Transverse colon (tissue), 4 donors: ENCODE measurements at regions not wholly inside any gene's neighbourhood (a gene's known extent, or its start where the extent isn't known, plus 50 kb on each side); places are given as distances from the start of the nearest gene placed in this dataset.

Experiments
- DNase-seq: peaks from one replicate; pipeline ENCODE4 v3.0.0-alpha.2; 2019
- H3K27ac ChIP-seq, 4 donors: fragments of 200-600 bp; sonication (generic); 2 replicates each; pipeline ENCODE4 v1.5.1; 2016 to 2018; ENCODE audit warnings: inconsistent platforms in 4 of 4
- H3K27me3 ChIP-seq: fragments of 200-600 bp; sonication (generic); 2 replicates; pipeline ENCODE4 v1.5.1; 2017; ENCODE audit warnings: inconsistent platforms
- H3K36me3 ChIP-seq, 4 donors: fragments of 200-600 bp; sonication (generic); 2 replicates each; pipeline ENCODE4 v1.5.1; 2017 to 2019; ENCODE audit warnings: inconsistent platforms in 4 of 4
- H3K4me1 ChIP-seq, 4 donors: fragments of 200-600 bp; sonication (generic); 2 replicates each; pipeline ENCODE4 v1.5.1; 2017 to 2020; ENCODE audit warnings: inconsistent platforms in 4 of 4
- H3K4me3 ChIP-seq, 4 donors: fragments of 200-600 bp; sonication (generic); 1 replicate in 1 of 4; 2 replicates in 3 of 4; pipeline versions ENCODE4 v1.5.1 to v1.6.1; 2017 to 2019; ENCODE audit warnings: inconsistent platforms in 4 of 4
- H3K9me3 ChIP-seq, 2 donors: fragments of 200-600 bp; sonication (generic); 2 replicates each; pipeline ENCODE4 v1.5.1; 2017 to 2019; ENCODE audit warnings: inconsistent platforms in 2 of 2
- EP300 ChIP-seq: sonication (generic); formaldehyde crosslinking; IDR thresholded peaks from one replicate; pipeline ENCODE4 v1.6.1; 2017; ENCODE audit warnings: antibody characterized with exemption, low read depth
- POLR2A ChIP-seq: fragments of 450-650 bp; IDR thresholded peaks from one replicate; pipeline ENCODE4 v1.6.1; 2016; ENCODE audit warnings: antibody characterized with exemption, mild to moderate bottlenecking, moderate library complexity
- POLR2AphosphoS5 ChIP-seq, 3 donors: sonication (generic); formaldehyde crosslinking; IDR thresholded peaks; one replicate each; pipeline ENCODE4 v1.6.1; 2016; ENCODE audit warnings: antibody characterized with exemption in 3 of 3
- WGBS, 2 donors: methylation state at CpG; one replicate each; pipeline ENCODE4 v1.1.5; 2018; ENCODE audit warnings: low coverage in 1 of 2; 5-methylcytosine and 5-hydroxymethylcytosine counted together
- in situ Hi-C, 4 donors: fragments of 200-750 bp; cut with MboI; loops; one replicate each; pipeline versions ENCODE4 v1.15.0 to v1.15.1; 2017; ENCODE audit warnings: low sequenced_read_pairs in 3 of 4, low pct_ligation_motif_present in 1 of 4, low pct_unique_long_range_greater_than_20kb in 1 of 4
- intact Hi-C: fragments of 100-400 bp; cut with DNase I; formaldehyde crosslinking; loops from one replicate; pipeline ENCODE4 v1.15.1; 2023; ENCODE audit warnings: low total_unique reads
- TF ChIP-seq, protein P1 (sequence below), 5 experiments: fragments of 200-600 bp in 3 of 5; fragments of 450-650 bp in 2 of 5; sonication (generic) in 3 of 5; IDR thresholded peaks; 1 replicate in 2 of 5; 2 replicates in 3 of 5; pipeline ENCODE4 v1.5.1; 2016 to 2017; ENCODE audit warnings: antibody characterized with exemption in 5 of 5, inconsistent platforms in 3 of 5, mild to moderate bottlenecking in 2 of 5, moderate library complexity in 1 of 5

DNA sequence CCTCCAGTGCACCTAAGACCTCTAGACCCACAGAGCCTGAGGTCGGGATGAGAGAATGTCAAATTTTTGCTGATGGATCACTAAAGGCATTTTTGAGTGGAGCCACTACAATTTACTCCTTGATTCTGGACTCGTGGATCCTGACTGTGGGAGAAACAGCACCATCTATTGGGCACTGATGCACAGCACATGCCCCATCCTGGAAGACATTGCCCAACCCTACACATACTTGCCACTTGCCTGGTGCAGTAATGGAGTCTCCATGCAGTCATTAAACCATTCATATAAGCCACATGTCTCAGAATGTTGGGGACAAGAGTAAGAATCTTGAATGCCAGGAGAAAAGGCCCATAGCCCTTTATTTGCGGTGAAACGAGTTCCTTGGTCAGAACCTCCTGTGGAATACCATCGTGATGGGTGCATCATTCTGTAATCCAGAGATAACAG, 103.9 kb downstream of the GGTLC2 start:
- no peaks in the 10 kb centered on the region for H3K4me1 ChIP-seq
- no peaks in the 10 kb centered on the region for H3K9me3 ChIP-seq
- no peak overlapping the region for H3K4me3 ChIP-seq
- in situ Hi-C loops, result no loop called here
- no peak overlapping the region for H3K27ac ChIP-seq
- H3K36me3 ChIP-seq, result no peaks in the 10 kb centered on the region
- TF ChIP-seq EP300, result no peak
- TF ChIP-seq, protein P1, sequence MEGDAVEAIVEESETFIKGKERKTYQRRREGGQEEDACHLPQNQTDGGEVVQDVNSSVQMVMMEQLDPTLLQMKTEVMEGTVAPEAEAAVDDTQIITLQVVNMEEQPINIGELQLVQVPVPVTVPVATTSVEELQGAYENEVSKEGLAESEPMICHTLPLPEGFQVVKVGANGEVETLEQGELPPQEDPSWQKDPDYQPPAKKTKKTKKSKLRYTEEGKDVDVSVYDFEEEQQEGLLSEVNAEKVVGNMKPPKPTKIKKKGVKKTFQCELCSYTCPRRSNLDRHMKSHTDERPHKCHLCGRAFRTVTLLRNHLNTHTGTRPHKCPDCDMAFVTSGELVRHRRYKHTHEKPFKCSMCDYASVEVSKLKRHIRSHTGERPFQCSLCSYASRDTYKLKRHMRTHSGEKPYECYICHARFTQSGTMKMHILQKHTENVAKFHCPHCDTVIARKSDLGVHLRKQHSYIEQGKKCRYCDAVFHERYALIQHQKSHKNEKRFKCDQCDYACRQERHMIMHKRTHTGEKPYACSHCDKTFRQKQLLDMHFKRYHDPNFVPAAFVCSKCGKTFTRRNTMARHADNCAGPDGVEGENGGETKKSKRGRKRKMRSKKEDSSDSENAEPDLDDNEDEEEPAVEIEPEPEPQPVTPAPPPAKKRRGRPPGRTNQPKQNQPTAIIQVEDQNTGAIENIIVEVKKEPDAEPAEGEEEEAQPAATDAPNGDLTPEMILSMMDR (IDR thresholded peaks at IDR 0.05), result peak; percentile 14 to 73 (median 61)
- intact Hi-C loops, result no loop called here
- WGBS, 2 donors, result 59 to 93% methylated on average over 3 to 5 of the region's 5 CpGs
- peak; percentile 54 for DNase-seq
- H3K27me3 ChIP-seq, result peaks cover 14% of the 10 kb centered on the region

DNA sequence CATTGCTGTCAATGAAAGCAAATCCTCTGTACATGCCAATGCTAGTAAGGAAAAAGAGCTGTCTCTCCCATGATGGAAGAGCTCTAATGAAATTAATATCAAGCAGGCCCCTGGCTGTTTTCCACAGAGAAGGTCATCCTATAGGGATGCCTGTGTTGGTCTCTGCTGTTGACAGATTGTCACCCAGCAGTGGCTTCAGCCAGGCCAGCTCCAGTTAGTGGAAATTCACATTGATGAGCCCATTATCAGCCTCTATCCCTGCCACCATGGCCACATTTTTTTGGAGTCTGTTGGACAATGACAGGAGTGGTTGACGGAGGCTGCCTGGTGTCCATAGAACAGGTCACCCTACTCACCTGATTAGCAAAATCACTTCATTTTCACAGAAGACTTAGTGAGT, 104.3 kb downstream of the GGTLC2 start:
- TF ChIP-seq POLR2A (no peak), EP300 (no peak), POLR2AphosphoS5 (IDR thresholded peaks at IDR 0.05) (no peak)
- TF ChIP-seq, protein P1 (IDR thresholded peaks at IDR 0.05), result no peak
- H3K27ac ChIP-seq, result no peak overlapping the region
- H3K9me3 ChIP-seq, result no peaks in the 10 kb centered on the region
- WGBS, 2 donors, result 95% methylated on average over 1 of the region's 1 CpG; no CpG with 5 or more reads in 1 of the 2 donors
- no peaks in the 10 kb centered on the region for H3K4me1 ChIP-seq
- H3K36me3 ChIP-seq, result no peaks in the 10 kb centered on the region
- H3K4me3 ChIP-seq, result no peak overlapping the region
- DNase-seq, result no peak
- in situ Hi-C loops (no loop called here), intact Hi-C loops (no loop called here)
- peaks cover 10% of the 10 kb centered on the region for H3K27me3 ChIP-seq

DNA sequence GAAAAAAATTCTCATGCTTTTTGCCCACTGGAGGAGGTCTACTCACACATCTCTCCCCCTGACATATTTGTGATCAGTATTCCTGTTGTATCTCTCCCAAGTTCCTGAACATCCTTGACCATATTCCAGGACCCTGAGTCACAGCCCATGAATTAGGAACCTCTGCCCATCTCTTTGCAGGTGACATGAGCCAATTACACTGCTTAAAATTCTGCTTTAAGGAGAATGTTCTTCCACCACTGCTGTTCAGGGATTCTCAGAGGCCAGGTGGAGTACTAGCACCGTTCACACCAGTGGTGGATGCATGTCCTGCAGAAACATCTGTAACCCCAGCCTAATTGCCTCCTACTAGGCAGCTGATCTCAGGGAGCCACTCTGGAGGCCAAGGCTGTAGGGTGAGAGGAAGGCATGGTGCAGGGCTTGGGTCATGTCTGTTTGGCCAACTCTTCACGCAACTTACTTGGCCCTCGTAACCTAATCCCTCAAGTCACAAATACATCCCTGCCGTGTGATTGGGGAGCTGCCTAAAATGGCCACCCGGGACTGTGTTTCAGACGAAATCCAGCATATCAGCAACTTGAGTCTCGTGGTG, 104.8 kb downstream of the GGTLC2 start:
- TF ChIP-seq, protein P1 (IDR thresholded peaks at IDR 0.05), result no peak
- TF ChIP-seq POLR2AphosphoS5 (IDR thresholded peaks at IDR 0.05) (no peak), EP300 (no peak), POLR2A (no peak)
- in situ Hi-C loops, result no loop called here
- Histone ChIP-seq H3K4me1 (no peaks in the 10 kb centered on the region), H3K27ac (no peak overlapping the region), H3K4me3 (no peak overlapping the region), H3K27me3 (peaks cover 7% of the 10 kb centered on the region), H3K9me3 (no peaks in the 10 kb centered on the region), H3K36me3 (no peaks in the 10 kb centered on the region)
- 60 to 65% methylated on average over 2 to 7 of the region's 7 CpGs for WGBS, 2 donors
- DNase-seq, result no peak
- intact Hi-C loops, result no loop called here

DNA sequence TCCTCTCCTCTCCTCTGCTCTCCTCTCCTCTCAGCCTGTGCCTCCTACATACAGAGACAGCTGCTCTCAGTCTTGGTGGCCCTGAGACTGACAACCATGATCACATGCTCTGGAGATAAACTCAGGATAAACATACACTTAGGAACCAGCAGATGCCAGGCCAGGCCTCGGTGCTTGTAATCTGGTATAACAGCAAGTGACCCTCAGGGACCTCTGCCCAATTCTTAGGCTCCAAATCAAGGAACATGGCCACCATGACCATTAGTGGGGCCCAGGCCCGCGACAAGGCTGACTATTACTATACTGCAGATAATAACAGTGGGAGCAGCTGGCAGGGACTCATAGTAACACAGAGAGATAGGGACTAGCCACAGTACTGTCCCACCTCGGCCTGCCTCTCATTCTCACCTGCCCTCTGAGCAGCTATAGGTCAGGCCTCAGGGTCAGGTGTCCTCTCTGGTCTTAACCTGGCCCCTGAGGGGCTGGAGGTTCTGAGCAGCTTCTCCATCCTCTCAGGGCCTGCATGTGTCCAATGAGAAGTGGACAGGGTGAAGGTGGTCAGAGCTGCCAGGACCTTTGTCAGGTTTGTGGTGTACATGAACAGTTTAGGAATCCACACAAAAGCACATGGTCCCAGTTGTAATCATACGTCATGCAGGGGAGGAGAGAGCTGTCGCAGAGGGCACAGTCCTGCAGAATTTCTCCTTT, 106.1 kb downstream of the GGTLC2 start:
- no peak for DNase-seq
- Histone ChIP-seq H3K36me3 (no peaks in the 10 kb centered on the region), H3K27me3 (no peaks in the 10 kb centered on the region), H3K4me3 (no peak overlapping the region), H3K27ac (no peak overlapping the region), H3K4me1 (no peaks in the 10 kb centered on the region), H3K9me3 (no peaks in the 10 kb centered on the region)
- TF ChIP-seq, protein P1 (IDR thresholded peaks at IDR 0.05), result no peak
- TF ChIP-seq POLR2A (no peak), EP300 (no peak), POLR2AphosphoS5 (IDR thresholded peaks at IDR 0.05) (no peak)
- intact Hi-C loops (no loop called here), in situ Hi-C loops (loop anchor here in 1 of 4 donors (25.0 kb wide), 1 partner anchor 137 kb away; the partner anchor contains the start of gene IGLL5)
- WGBS, 2 donors, result 82 to 100% methylated on average over 1 to 6 of the region's 6 CpGs
